ENCODE measurements at regions not wholly inside any gene's neighbourhood (a gene's known extent, or its start where the extent isn't known, plus 50 kb on each side); places are given as distances from the start of the nearest gene placed in this dataset.

GRCh38 chr22:27636716-27637508 is 164.6 kb downstream of the MN1 start:
- DNase-seq = no peak

DNA sequence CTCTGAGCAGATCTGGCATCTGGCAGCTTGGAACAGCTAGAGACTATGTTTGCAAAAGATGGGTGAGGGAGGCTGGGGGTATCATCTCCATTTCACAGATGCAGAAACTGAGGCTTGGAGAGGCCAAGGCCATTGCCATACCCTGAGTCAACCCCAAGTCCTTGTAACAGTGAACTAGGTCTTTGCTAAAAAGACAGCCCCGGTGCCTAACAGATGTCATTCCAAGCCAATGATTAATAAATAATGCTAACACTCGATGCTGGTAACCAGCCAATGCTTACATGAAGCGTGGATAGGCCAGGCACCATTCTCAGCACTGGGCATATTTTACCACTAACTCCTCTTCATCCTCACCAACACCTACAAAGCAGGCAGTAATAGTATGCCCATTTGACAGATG is 164.0 kb downstream of the MN1 start:
- DNase-seq = no peak

DNA sequence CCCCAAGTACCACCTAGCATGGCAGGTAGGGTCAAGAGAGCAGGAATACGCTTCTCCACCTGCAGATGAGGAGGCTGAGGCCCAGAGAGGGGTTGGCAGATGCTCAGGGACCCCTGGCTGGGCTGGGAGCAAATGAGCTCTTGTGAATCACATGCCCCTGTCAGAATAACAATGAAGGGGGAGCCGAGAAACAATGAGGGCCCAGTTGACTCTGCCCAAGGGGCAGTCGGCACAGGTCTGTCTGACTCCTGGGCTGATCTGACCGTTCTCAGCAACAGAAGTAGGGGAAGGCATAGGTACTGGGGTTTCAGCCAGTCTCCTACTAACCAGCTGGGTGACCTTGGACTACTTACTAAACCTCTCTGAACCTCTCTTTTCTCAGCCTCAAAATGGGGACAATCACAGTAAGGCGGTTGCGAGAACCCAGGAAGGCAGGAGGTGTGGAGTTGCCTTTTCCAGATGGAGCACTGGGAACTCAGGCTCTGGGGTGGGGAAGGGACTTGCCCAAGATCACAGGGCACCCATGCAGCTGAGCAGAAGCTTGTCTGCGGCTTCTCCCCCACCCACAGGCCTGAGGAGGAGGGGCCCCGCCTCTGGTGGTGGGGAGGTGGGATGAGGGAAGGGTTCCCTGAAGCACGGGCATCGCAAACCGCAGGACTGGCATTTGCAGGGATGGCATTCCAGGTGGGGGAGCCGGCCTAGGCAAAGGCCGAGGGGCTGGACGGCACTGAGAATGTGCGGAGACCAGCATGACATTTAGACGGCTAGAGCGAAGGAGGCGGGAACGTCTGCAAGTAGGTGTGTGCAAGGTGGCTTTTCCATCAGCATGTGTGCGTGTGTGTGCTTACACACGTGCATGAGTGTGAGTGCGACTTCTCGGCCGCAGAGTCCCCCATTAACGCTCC is 163.0 kb downstream of the MN1 start:
- DNase-seq = no peak

DNA sequence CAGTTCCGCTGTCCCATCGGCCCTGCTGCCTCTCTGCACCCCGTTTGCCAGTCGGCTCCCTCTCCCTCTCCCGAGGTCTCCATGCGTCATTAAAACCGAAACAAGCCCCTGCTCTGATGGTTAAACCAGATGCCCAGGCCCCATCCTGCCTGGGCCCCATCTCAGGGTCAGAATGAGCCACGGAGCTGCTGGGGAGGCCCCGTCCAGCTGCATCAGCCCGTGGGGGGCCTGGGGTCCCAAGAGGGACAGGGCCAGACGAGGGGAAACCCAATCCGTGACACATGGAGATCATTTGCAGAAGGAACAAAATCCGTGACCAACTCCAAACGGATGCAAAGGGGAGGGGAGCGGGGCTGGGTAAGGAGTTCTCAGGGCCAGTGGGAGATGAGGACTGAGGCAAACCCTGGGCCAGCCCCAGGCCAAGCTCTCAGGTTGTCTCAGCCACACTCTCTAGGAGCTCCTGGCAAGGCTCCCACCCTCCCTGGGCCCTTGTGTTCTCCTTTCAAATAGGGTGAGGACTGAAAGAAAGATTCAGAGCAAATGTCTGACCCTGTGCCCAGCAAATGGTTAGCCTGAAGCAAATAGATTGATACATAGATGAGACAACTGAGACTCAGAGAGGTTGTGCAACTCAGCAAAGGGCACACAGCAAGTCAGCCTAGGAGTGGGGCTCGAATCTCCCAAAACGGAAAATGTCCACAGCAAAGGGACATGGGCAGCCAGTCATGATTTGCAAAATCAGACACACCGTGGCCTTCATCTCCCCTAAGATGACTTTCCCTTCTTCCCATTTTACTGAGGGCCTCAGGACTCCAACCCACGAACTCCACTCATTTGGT is 162.1 kb downstream of the MN1 start:
- no peak for DNase-seq

GRCh38 chr22:27641049-27641795 is 160.3 kb downstream of the MN1 start:
- no peak for DNase-seq

DNA sequence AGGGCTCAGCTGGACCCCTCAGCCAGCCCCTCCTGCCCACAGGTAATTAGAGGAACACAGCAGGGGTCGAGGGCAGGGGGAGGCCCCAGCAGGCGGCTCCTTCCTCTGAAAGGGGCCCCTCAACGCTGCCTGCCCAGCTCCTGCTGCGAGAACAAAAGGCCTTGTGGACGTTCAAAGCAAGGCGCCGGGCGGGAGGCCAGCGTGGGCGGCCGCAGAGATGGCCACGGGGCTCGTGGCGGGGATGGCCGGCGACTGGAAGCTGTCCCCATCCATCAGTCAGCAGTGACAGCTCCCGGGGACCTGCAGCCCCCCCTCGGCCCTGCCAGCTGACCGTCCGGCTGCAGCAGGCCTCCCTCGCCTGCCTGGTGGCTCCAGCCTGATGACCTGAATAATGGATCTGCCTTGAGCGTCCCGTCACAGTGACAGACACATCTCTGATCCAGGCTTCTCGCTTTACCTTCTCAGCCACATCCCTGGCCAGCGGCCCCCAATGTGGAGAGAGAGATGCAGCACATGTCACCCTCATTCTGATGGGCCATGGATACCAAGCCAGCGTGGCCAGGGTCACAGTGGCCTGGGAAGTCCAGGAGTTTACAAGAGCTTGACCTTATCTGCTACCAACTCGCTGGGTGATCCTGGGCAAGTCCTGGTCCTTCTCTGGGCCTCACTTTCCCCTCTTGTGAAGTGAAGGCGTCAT is 159.3 kb downstream of the MN1 start:
- no peak for DNase-seq

DNA sequence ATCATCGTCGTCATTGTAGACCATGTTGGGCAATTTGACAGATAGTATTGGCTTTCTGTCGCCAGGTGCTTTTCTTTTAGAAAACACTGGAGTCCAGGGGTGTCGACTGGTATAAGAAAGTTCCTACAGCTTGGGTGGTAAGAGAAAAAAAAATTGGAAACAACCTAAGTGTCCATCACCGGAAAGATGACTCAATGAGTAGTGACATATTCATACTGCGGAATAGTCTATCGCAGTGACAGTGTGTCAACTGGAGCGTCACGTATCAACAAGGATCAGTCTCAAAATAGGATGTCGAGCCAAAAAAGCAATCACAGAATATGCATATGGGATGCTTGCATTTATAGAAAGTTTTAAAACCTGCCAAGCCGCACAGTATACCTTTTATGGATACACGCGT is 157.6 kb downstream of the MN1 start:
- DNase-seq = no peak

GRCh38 chr22:27644566-27644965 is 157.0 kb downstream of the MN1 start:
- DNase-seq = no peak

DNA sequence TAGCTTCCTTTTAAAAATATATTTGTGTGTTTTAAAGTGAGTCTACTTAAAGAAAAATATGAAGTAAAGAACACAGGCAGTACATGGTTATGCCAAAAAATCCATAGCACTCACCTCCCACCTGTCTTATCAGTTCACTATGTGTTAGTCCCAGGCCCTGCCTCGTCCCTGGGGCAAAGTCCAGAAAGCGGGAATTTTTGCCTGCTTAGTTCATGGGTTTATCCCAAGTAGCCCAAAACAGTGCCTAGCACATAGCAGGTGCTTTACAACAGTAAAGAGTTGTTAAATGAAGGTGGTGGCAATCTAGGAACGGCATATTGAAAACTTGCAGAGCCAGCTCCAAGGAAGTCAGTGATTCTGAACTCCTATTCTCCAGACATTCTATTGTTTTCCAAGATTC is 154.0 kb downstream of the MN1 start:
- no peak for DNase-seq

- DNase-seq = no peak
Measured at GRCh38 chr22:27648074-27648473, 153.5 kb downstream of the MN1 start.

GRCh38 chr22:27648853-27649252 is 152.7 kb downstream of the MN1 start:
- no peak for DNase-seq

DNA sequence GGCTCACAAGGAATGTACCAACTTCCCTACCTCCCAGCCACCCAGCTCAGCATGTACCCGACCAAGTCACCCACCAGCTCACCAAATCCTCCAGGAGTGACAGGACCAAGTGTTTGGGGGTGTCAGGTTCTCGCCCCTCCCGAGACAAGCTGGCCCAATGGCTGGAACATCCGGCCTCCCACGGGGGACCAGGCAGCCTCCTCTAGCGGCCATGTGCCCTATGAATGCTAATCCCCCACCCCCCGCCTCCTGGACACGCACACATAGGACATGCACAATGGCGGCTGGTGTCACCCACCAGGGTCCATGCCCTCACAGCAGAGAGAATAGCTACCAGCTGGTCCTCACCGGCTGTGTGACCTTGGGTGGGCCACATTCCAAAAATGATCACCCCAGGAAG is 151.0 kb downstream of the MN1 start:
- DNase-seq = no peak

GRCh38 chr22:27650985-27651384 is 150.6 kb downstream of the MN1 start:
- DNase-seq = no peak

GRCh38 chr22:27651486-27651885 is 150.1 kb downstream of the MN1 start:
- no peak for DNase-seq

DNA sequence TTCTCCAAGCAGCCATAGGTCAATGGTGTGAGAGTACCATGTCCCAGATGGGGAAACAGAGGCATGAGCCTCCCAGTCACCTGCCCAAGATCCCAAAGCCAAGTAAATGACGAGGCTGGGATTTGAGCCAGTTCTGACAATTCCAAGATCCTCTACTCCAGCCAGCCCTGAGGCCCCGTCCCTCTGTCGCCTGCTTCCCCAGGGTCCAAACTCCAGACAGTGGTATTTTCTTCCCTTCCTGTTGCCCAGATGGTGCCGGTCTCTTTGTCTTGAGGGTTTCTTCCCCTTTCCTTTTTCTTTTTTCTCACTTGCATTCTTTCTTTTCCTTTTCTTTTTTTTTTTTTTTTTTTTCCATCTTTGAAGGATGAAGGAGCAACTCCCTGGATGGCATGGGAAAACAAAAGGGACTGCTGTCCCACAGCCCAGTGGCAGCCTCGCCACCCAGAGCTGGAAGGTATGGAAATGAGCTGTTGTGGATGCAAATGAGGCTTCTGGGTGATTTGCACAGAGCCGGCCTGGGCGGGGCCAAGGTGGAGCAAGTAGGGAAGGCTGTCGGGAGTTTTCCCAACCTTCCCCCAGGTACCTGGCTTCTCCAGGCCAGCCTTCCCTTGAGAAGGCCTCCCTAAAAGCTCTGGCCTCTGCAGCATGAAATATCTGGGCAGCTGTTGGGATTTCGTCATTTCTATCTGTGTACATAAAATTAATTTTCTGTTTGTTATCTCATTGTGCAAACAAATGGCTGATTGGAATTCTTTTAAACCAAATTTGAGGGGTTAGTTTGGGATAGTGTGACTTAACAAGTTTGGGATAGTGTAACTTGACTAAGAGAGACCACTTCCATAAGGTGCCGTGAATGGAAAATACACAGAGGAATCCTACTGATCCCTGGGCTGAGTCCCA is 146.8 kb downstream of the MN1 start:
- no peak for DNase-seq

DNA sequence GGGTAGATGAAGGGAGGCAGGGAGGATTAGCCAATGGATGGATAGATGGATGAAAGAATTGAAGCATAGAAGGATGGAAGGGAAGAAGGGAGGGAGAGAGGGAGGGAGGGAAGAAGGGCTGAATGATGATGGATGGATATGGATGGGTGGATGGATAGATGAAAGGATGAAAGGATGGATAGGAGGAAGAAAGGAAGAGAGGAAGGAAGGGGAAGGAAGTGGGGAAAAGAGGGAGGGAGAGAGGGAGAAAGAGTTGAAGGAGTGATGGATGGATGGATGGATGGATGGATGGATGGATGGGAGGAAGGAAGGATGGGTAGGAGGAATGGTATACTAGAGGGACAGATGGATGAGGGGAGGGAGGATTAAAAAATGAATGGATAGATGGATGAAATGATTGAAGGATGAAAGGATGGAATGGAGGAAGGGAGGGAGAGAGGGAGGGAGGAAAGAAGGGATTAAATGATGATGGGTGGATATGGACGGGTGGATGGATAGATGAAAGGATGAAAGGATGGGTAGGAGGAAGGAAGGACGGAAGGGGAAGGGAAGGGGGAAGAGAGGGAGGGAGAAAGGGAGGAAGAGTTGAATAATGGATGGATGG is 145.9 kb downstream of the MN1 start:
- no peak for DNase-seq

- no peak for DNase-seq
Measured at GRCh38 chr22:27656970-27657369, 144.6 kb downstream of the MN1 start.

GRCh38 chr22:27660306-27660705 is 141.2 kb downstream of the MN1 start:
- DNase-seq = no peak

DNA sequence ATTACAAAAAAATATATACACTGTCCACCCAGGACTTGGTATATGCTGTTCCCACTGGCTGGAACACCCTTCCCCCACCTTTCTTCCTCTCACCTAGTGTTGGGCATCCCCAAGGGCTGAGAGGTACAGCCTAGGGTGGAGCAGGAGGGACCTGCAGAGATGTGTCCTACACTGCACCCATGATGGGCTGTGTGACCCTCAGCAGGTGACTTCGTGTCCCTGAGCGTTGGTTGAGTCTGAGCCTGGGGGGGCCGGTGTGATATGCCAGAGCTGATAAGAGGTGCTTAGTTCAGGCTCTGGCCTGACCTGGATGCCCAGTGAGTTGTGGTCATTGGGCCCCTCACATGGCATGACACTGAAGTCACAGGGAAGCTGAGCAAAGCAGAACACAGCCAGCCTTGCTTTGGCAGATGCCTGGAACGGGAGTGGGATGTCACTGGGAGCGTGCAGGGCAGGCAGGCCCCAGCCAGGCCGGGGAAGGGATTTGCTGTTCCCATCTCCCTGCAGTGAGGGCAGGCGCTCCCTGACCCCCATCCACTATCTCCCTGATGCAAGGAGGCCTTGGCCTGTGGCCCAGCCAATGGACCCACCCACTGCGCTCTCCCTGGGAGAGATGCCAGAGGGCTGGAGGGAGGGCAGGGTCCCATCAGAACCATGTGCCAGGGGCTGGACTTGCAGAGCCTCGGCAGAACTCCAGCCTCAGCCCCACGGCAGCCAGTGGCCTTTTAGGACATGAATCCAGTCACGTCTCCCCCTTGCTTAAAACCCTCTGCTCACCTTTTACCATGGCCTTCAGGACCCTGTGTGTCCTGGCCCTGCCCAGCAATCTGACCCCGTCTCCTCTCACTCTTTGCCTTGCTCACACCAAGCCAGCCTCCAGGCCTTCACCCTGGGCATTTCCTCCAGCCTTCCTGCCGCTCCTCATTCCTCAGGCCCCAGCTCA is 138.9 kb downstream of the MN1 start:
- no peak for DNase-seq

Data from activated CD4-positive, alpha-beta T cell treated with anti-CD3 and anti-CD28 coated beads for 4 hours (primary cell).